ENCODE measurements at regions not wholly inside any gene's neighbourhood (a gene's known extent, or its start where the extent isn't known, plus 50 kb on each side); places are given as distances from the start of the nearest gene placed in this dataset.

- TF ChIP-seq, protein P1, sequence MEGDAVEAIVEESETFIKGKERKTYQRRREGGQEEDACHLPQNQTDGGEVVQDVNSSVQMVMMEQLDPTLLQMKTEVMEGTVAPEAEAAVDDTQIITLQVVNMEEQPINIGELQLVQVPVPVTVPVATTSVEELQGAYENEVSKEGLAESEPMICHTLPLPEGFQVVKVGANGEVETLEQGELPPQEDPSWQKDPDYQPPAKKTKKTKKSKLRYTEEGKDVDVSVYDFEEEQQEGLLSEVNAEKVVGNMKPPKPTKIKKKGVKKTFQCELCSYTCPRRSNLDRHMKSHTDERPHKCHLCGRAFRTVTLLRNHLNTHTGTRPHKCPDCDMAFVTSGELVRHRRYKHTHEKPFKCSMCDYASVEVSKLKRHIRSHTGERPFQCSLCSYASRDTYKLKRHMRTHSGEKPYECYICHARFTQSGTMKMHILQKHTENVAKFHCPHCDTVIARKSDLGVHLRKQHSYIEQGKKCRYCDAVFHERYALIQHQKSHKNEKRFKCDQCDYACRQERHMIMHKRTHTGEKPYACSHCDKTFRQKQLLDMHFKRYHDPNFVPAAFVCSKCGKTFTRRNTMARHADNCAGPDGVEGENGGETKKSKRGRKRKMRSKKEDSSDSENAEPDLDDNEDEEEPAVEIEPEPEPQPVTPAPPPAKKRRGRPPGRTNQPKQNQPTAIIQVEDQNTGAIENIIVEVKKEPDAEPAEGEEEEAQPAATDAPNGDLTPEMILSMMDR (IDR thresholded peaks at IDR 0.05; ENCODE audit: low read depth, low read length) = no peak
- TF ChIP-seq EZH2phosphoT487 (IDR thresholded peaks at IDR 0.05; ENCODE audit: low read depth) = no peak
Measured at GRCh38 chr15:58314593-58315216, 117.1 kb upstream of the LIPC start.

Measured in OCI-LY3 (cell line).